PC-3 (cell line): ENCODE measurements at regions not wholly inside any gene's neighbourhood (a gene's known extent, or its start where the extent isn't known, plus 50 kb on each side); places are given as distances from the start of the nearest gene placed in this dataset.

Experiments
- ATAC-seq: fragments of 200-7000 bp; cut with Tn5 transposase; 2 replicates; pipeline ENCODE4 v1.9.1; 2020; ENCODE audit warnings: mild to moderate bottlenecking, moderate library complexity
- BruUV-seq: library from RNA; stranded (reverse); fragments of 400-500 nt; replicated peaks from 2 replicates; lab custom pipeline; 2021; lab: Mats Ljungman, UMichigan
- CTCF ChIA-PET: fragments of 300-600 bp; sonication (Branson Sonifier 250); formaldehyde crosslinking; loops from one replicate; lab custom pipeline; 2022; ENCODE audit warnings: antibody characterized with exemption; lab: Charles Lee
- POLR2A ChIA-PET: fragments of 300-600 bp; sonication (Branson Sonifier 250); formaldehyde crosslinking; loops from one replicate; lab custom pipeline; 2022; ENCODE audit warnings: antibody characterized with exemption; ENCODE audit not compliant: unreplicated experiment; lab: Charles Lee
- DNase-seq: peaks from one replicate; pipeline ENCODE4 v3.0.0-alpha.2; 2015
- H2AFZ ChIP-seq: fragments of 300-600 bp; sonication (generic); 2 replicates; pipeline ENCODE4 v1.6.0; 2016; ENCODE audit warnings: antibody characterized with exemption, low read length
- H3F3A ChIP-seq: fragments of 300-600 bp; sonication (generic); one replicate; pipeline ENCODE4 v1.6.0; 2017; ENCODE audit warnings: antibody characterized with exemption, low read length, control low read depth, mild to moderate bottlenecking; ENCODE audit not compliant: unreplicated experiment
- H3K27ac ChIP-seq: fragments of 300-600 bp; sonication (generic); 2 replicates; pipeline ENCODE4 v1.5.1; 2016; ENCODE audit warnings: mild to moderate bottlenecking, low read length
- H3K27me3 ChIP-seq: fragments of 300-600 bp; sonication (generic); 2 replicates; pipeline ENCODE4 v1.6.1; 2016; ENCODE audit warnings: low read length, mixed read lengths
- H3K36me3 ChIP-seq: fragments of 300-600 bp; sonication (generic); 2 replicates; pipeline ENCODE4 v1.6.1; 2016; ENCODE audit warnings: low read depth, mixed run types, low read length, mixed read lengths
- H3K4me1 ChIP-seq: fragments of 300-600 bp; sonication (generic); 2 replicates; pipeline ENCODE4 v1.5.1; 2016; ENCODE audit warnings: low read length; ENCODE audit not compliant: insufficient read depth
- H3K4me2 ChIP-seq: fragments of 300-600 bp; sonication (generic); 2 replicates; pipeline ENCODE4 v1.6.0; 2016; ENCODE audit warnings: low read length
- H3K4me3 ChIP-seq: fragments of 300-600 bp; sonication (generic); 2 replicates; pipeline ENCODE4 v1.5.1; 2016; ENCODE audit warnings: mild to moderate bottlenecking, low read length, mixed read lengths
- H3K79me2 ChIP-seq: fragments of 300-600 bp; sonication (generic); 2 replicates; pipeline ENCODE4 v1.6.1; 2017; ENCODE audit warnings: low read length, mixed read lengths
- H3K9ac ChIP-seq: fragments of 300-600 bp; sonication (generic); 2 replicates; pipeline ENCODE4 v1.6.0; 2016; ENCODE audit warnings: mild to moderate bottlenecking, low read length
- H3K9me2 ChIP-seq: fragments of 300-600 bp; sonication (generic); replicated peaks from 2 replicates; pipeline ENCODE4 v1.6.1; 2016; ENCODE audit warnings: mixed run types, low read length, mixed read lengths
- H3K9me3 ChIP-seq: fragments of 300-600 bp; sonication (generic); 2 replicates; pipeline ENCODE4 v1.6.1; 2016; ENCODE audit warnings: low read length, mixed read lengths
- H4K20me1 ChIP-seq: fragments of 300-600 bp; sonication (generic); 2 replicates; pipeline ENCODE4 v1.6.1; 2016; ENCODE audit warnings: low read length, mixed read lengths
- EZH2 ChIP-seq: fragments of 300-600 bp; sonication (generic); IDR thresholded peaks from one replicate; pipeline ENCODE4 v1.6.1; 2017; ENCODE audit warnings: antibody characterized with exemption, mild to moderate bottlenecking, low read length; ENCODE audit not compliant: unreplicated experiment
- EZH2phosphoT487 ChIP-seq: fragments of 300-600 bp; sonication (generic); IDR thresholded peaks from 2 replicates; pipeline ENCODE4 v1.6.1; 2018; ENCODE audit warnings: mild to moderate bottlenecking, antibody characterized with exemption, low read length, borderline replicate concordance
- intact Hi-C: fragments of 100-400 bp; cut with micrococcal nuclease; formaldehyde crosslinking; loops from 2 replicates; pipeline ENCODE4 v1.9.0; 2023
- TF ChIP-seq, protein P1 (sequence below): fragments of 300-600 bp; sonication (generic); conservative IDR thresholded peaks from 2 replicates; pipeline ENCODE4 v1.5.1; 2017; ENCODE audit warnings: antibody characterized with exemption, low read depth, mild to moderate bottlenecking, low read length

DNA sequence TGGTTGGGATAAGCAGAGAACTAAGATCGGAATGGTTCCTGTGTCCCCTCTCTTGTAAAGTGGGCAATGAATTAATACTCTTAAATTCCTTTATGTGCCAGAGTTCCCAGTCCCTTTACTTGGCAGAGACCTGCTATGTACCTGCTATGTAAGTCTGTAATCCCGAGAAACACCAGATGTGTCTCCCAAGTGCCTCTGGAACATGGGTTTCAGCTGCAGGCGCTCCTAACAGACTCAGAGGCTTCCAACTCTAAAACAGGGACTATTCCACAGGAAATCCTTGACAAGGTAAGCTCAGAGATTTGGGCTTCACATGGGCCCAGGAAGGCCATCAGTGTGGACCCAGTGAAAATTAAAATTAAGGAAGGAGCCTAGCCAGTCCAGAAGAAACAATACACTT lies 117.7 kb upstream of the PLCL2 start:
- H3K36me3 ChIP-seq: no peaks in the 10 kb centered on the region
- TF ChIP-seq EZH2 (no peak), EZH2phosphoT487 (no peak)
- TF ChIP-seq, protein P1, sequence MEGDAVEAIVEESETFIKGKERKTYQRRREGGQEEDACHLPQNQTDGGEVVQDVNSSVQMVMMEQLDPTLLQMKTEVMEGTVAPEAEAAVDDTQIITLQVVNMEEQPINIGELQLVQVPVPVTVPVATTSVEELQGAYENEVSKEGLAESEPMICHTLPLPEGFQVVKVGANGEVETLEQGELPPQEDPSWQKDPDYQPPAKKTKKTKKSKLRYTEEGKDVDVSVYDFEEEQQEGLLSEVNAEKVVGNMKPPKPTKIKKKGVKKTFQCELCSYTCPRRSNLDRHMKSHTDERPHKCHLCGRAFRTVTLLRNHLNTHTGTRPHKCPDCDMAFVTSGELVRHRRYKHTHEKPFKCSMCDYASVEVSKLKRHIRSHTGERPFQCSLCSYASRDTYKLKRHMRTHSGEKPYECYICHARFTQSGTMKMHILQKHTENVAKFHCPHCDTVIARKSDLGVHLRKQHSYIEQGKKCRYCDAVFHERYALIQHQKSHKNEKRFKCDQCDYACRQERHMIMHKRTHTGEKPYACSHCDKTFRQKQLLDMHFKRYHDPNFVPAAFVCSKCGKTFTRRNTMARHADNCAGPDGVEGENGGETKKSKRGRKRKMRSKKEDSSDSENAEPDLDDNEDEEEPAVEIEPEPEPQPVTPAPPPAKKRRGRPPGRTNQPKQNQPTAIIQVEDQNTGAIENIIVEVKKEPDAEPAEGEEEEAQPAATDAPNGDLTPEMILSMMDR: no peak
- peaks cover 27% of the 10 kb centered on the region for H3K4me1 ChIP-seq
- ChIA-PET CTCF (no interaction called here), POLR2A (no interaction called here)
- no TSS peak for BruUV-seq
- no peak for ATAC-seq
- H3K9me3 ChIP-seq: no peaks in the 10 kb centered on the region
- no peak overlapping the region for H3K4me2 ChIP-seq
- H3K9me2 ChIP-seq: no peaks in the 10 kb centered on the region
- DNase-seq: peak; percentile 9
- H3K79me2 ChIP-seq: no peaks in the 10 kb centered on the region
- H3K9ac ChIP-seq: no peak overlapping the region
- H3F3A ChIP-seq: no peaks in the 10 kb centered on the region
- no peaks in the 10 kb centered on the region for H3K27me3 ChIP-seq
- no peak overlapping the region for H3K27ac ChIP-seq
- intact Hi-C loops: no loop called here
- no peaks in the 10 kb centered on the region for H4K20me1 ChIP-seq
- H2AFZ ChIP-seq: no peak overlapping the region
- no peak overlapping the region for H3K4me3 ChIP-seq

DNA sequence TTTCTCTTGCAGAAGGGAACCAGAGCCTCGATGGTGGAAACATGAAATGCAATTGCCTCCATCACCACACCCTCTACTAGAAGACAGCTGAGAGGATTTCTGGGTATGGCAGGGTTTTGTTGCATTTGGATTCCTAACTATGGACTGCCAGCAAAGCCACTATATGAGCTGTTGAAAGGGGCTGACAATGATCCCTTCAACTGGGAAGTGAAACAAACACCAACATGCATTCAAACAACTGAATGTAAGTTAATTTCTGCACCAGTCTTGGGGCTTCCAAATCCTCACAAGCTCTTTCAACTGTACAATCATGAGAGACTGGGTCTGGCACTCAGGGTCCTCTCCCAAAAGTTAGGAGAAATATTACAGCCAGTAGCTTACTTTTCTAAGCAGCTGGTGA lies 116.7 kb upstream of the PLCL2 start:
- no peaks in the 10 kb centered on the region for H3K9me2 ChIP-seq
- intact Hi-C loops: no loop called here

DNA sequence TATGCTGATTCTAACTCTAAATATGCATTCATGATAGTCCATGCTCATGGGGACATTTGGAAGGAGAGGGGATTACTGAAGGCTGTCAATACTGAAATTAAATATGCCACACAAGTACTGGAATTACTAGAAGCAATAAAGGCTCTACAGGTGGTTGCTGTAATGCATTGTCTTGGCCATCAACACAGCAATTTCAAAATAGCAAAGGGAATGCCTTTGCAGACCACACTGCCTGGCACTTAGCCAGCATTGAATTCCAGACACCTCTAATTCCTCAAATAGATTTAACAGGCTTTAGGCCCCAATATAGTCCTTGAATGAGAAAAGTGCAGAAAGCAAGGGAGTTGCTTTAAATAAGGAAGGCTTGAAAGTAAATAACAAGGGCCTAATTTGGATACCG lies 115.8 kb upstream of the PLCL2 start:
- DNase-seq (peak; percentile 21), ATAC-seq (no peak)
- Histone ChIP-seq H3K4me1 (peaks cover 22% of the 10 kb centered on the region), H2AFZ (0 out of 2 replicates have a peak overlapping the region, but pooled peaks have one; percentile 39), H4K20me1 (no peaks in the 10 kb centered on the region), H3K79me2 (no peaks in the 10 kb centered on the region), H3K4me3 (no peak overlapping the region), H3K9ac (no peak overlapping the region), H3K9me2 (no peaks in the 10 kb centered on the region), H3K27ac (no peak overlapping the region), H3K36me3 (no peaks in the 10 kb centered on the region), H3F3A (no peaks in the 10 kb centered on the region), H3K4me2 (no peak overlapping the region), H3K9me3 (no peaks in the 10 kb centered on the region), H3K27me3 (no peaks in the 10 kb centered on the region)
- TF ChIP-seq EZH2phosphoT487 (no peak), EZH2 (no peak)
- TF ChIP-seq, protein P1: no peak
- ChIA-PET CTCF (no interaction called here), POLR2A (no interaction called here)
- no TSS peak for BruUV-seq
- intact Hi-C loops: no loop called here

More for the DNA sequence above, 116.7 kb upstream of the PLCL2 start:
- H3K4me3 ChIP-seq: no peak overlapping the region
- CTCF ChIA-PET: no interaction called here
- DNase-seq: no peak
- H3K27ac ChIP-seq: no peak overlapping the region
- no peaks in the 10 kb centered on the region for H3K36me3 ChIP-seq
- H3K79me2 ChIP-seq: no peaks in the 10 kb centered on the region
- H3K27me3 ChIP-seq: no peaks in the 10 kb centered on the region
- no peaks in the 10 kb centered on the region for H4K20me1 ChIP-seq
- H3F3A ChIP-seq: no peaks in the 10 kb centered on the region
- H3K9ac ChIP-seq: no peak overlapping the region
- no TSS peak for BruUV-seq
- H3K9me3 ChIP-seq: no peaks in the 10 kb centered on the region
- no peak overlapping the region for H2AFZ ChIP-seq
- no peak for ATAC-seq
- POLR2A ChIA-PET: no interaction called here
- TF ChIP-seq EZH2phosphoT487 (no peak), EZH2 (no peak)
- TF ChIP-seq, protein P1: no peak
- H3K4me1 ChIP-seq: peaks cover 22% of the 10 kb centered on the region
- no peak overlapping the region for H3K4me2 ChIP-seq
